NCI-H2227 treated with DMSO at 0.1 percent for 48 hours (cell line): ENCODE measurements at regions not wholly inside any gene's neighbourhood (a gene's known extent, or its start where the extent isn't known, plus 50 kb on each side); places are given as distances from the start of the nearest gene placed in this dataset.

Source experiments
- DNase-seq: peaks from one replicate; lab custom pipeline; 2025; lab: John Stamatoyannopoulos, UW

- DNase-seq = no peak
Observed at GRCh38 chr4:30783751-30784150, 63.6 kb downstream of the PCDH7 start.

GRCh38 chr4:30789219-30789671 lies 69.1 kb downstream of the PCDH7 start:
- no peak for DNase-seq

- DNase-seq = no peak
Observed at GRCh38 chr4:30790123-30790522, 70.0 kb downstream of the PCDH7 start.

- no peak for DNase-seq
Observed at GRCh38 chr4:30790998-30791397, 70.8 kb downstream of the PCDH7 start.

GRCh38 chr4:30792601-30793000 lies 72.4 kb downstream of the PCDH7 start:
- DNase-seq = no peak

GRCh38 chr4:30801876-30802275 lies 81.7 kb downstream of the PCDH7 start:
- DNase-seq = no peak

- DNase-seq = no peak
Observed at GRCh38 chr4:30802622-30803323, 82.6 kb downstream of the PCDH7 start.

GRCh38 chr4:30808276-30808675 lies 88.1 kb downstream of the PCDH7 start:
- no peak for DNase-seq

- DNase-seq = no peak
Observed at GRCh38 chr4:30811296-30811695, 91.1 kb downstream of the PCDH7 start.

GRCh38 chr4:30815685-30816084 lies 95.5 kb downstream of the PCDH7 start:
- no peak for DNase-seq

- no peak for DNase-seq
Observed at GRCh38 chr4:30817447-30817846, 97.3 kb downstream of the PCDH7 start.

GRCh38 chr4:30818541-30818940 lies 98.4 kb downstream of the PCDH7 start:
- no peak for DNase-seq

GRCh38 chr4:30821275-30821674 lies 101.1 kb downstream of the PCDH7 start:
- no peak for DNase-seq

GRCh38 chr4:30821859-30822612 lies 101.9 kb downstream of the PCDH7 start:
- no peak for DNase-seq

GRCh38 chr4:30822911-30823551 lies 102.9 kb downstream of the PCDH7 start:
- no peak for DNase-seq

- DNase-seq = no peak
Observed at GRCh38 chr4:30825008-30825770, 105.0 kb downstream of the PCDH7 start.

- DNase-seq = no peak
Observed at GRCh38 chr4:30828264-30828926, 108.2 kb downstream of the PCDH7 start.

- no peak for DNase-seq
Observed at GRCh38 chr4:30832639-30833038, 112.5 kb downstream of the PCDH7 start.

GRCh38 chr4:30833206-30833605 lies 113.0 kb downstream of the PCDH7 start:
- no peak for DNase-seq

GRCh38 chr4:30835044-30835443 lies 114.9 kb downstream of the PCDH7 start:
- DNase-seq = no peak

- no peak for DNase-seq
Observed at GRCh38 chr4:30836231-30836630, 116.1 kb downstream of the PCDH7 start.

- no peak for DNase-seq
Observed at GRCh38 chr4:30837131-30837539, 117.0 kb downstream of the PCDH7 start.
